ENCODE measurements at regions not wholly inside any gene's neighbourhood (a gene's known extent, or its start where the extent isn't known, plus 50 kb on each side); places are given as distances from the start of the nearest gene placed in this dataset.

DNA sequence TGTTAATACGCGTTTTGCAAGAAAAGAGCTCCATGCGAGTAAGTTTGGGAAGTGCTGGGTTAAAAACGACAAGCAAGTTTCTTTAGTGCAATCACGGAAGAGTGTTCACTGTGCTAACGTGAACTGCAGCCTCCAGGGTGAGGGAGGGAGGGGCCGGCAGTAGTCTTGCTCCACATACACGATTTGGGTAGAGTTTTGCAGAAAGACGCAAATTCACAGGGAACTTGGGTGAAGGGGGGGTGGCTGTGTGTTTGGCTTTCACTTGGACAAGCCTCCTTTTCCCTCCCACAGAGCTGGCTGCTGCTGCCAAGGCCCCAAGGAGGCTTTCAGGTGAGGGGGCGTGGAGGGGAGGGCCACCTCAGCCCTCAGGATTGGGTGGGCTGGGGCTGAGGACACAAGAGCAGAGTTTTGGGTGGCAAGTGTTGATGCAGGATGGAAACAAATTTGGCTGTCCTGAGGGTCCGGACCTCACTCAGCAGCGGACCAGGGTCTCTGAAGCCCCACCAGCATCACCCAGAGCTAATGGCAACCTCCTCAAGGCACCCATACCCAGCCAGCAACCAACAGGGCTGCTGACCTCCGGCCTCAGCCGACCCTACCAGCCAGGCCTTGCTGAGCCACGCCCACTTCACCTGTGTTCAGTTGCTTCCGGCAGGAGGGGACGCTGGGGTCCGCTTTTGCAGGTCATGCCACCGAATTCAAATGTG lies 204.5 kb downstream of the ERMARD start:
- no peaks in the 10 kb centered on the region for H3K36me3 Mint-ChIP-seq
- no peak for TF ChIP-seq IRF2 (CRISPR knock-in tag; IDR thresholded peaks at IDR 0.05; ENCODE audit: borderline replicate concordance, low read depth)
- no peak for TF ChIP-seq ZNF512 (CRISPR knock-in tag; IDR thresholded peaks at IDR 0.05; ENCODE audit: borderline replicate concordance)
- no peak for TF ChIP-seq MLX (CRISPR knock-in tag; IDR thresholded peaks at IDR 0.05)
- no peaks in the 10 kb centered on the region for H3K27me3 Mint-ChIP-seq (ENCODE audit: low read depth)
- ChIA-PET POLR2A (no interaction called here), CTCF (interaction anchor here (1.2 to 1.3 kb wide), 2 partner anchors 124 to 166 kb away, joined by 3 to 4 read pairs; no protein-coding TSS in a partner anchor)
- peaks cover 7% of the 10 kb centered on the region for H3K9me3 Mint-ChIP-seq
- DNase-seq (ENCODE audit: low spot score) (no peak), ATAC-seq (no peak)
- no peak overlapping the region for H3K4me3 Mint-ChIP-seq
- peaks cover 10% of the 10 kb centered on the region for H3K4me1 Mint-ChIP-seq
- H3K27ac Mint-ChIP-seq, result no peak overlapping the region

DNA sequence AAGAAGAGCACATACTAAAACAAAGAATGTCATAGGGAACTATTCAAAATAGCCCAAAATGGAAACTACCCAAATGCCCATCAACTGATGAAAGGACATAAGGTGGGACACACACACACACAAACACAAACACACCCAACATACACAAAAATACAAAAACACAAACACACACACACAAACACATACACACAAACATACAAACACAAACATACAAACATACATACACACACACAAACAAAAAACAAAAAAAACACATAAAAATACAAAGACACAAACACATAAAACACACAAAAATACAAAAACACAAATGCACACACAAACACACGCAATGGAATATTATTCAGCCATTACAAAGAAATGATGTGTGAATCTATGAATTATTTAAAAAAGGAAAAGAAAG lies 203.6 kb downstream of the ERMARD start:
- ChIA-PET CTCF (interaction anchor here (1.2 to 1.3 kb wide), 2 partner anchors 123 to 165 kb away, joined by 3 to 4 read pairs; no protein-coding TSS in a partner anchor), POLR2A (no interaction called here)
- no peak for DNase-seq (ENCODE audit: low spot score)
- H3K27me3 Mint-ChIP-seq (ENCODE audit: low read depth), result no peaks in the 10 kb centered on the region
- peaks cover 7% of the 10 kb centered on the region for H3K9me3 Mint-ChIP-seq
- H3K36me3 Mint-ChIP-seq, result no peaks in the 10 kb centered on the region
- H3K4me3 Mint-ChIP-seq, result no peak overlapping the region
- ATAC-seq, result no peak
- peaks cover 10% of the 10 kb centered on the region for H3K4me1 Mint-ChIP-seq
- H3K27ac Mint-ChIP-seq, result no peak overlapping the region
- no peak for TF ChIP-seq GABPB1 (CRISPR knock-in tag; IDR thresholded peaks at IDR 0.05)
- no peak for TF ChIP-seq ELF4 (CRISPR knock-in tag; IDR thresholded peaks at IDR 0.05; ENCODE audit: low read depth)
- no peak for TF ChIP-seq ETV6 (CRISPR knock-in tag; IDR thresholded peaks at IDR 0.05)
- no peak for TF ChIP-seq NFE2L1 (CRISPR knock-in tag; IDR thresholded peaks at IDR 0.05)
- TF ChIP-seq, protein P1, sequence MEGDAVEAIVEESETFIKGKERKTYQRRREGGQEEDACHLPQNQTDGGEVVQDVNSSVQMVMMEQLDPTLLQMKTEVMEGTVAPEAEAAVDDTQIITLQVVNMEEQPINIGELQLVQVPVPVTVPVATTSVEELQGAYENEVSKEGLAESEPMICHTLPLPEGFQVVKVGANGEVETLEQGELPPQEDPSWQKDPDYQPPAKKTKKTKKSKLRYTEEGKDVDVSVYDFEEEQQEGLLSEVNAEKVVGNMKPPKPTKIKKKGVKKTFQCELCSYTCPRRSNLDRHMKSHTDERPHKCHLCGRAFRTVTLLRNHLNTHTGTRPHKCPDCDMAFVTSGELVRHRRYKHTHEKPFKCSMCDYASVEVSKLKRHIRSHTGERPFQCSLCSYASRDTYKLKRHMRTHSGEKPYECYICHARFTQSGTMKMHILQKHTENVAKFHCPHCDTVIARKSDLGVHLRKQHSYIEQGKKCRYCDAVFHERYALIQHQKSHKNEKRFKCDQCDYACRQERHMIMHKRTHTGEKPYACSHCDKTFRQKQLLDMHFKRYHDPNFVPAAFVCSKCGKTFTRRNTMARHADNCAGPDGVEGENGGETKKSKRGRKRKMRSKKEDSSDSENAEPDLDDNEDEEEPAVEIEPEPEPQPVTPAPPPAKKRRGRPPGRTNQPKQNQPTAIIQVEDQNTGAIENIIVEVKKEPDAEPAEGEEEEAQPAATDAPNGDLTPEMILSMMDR (IDR thresholded peaks at IDR 0.05), result no peak
- no peak for TF ChIP-seq ESRRA (CRISPR knock-in tag; IDR thresholded peaks at IDR 0.05; ENCODE audit: borderline replicate concordance)
- TF ChIP-seq SMAD4 (CRISPR knock-in tag; IDR thresholded peaks at IDR 0.05), result no peak
- TF ChIP-seq, protein P2, sequence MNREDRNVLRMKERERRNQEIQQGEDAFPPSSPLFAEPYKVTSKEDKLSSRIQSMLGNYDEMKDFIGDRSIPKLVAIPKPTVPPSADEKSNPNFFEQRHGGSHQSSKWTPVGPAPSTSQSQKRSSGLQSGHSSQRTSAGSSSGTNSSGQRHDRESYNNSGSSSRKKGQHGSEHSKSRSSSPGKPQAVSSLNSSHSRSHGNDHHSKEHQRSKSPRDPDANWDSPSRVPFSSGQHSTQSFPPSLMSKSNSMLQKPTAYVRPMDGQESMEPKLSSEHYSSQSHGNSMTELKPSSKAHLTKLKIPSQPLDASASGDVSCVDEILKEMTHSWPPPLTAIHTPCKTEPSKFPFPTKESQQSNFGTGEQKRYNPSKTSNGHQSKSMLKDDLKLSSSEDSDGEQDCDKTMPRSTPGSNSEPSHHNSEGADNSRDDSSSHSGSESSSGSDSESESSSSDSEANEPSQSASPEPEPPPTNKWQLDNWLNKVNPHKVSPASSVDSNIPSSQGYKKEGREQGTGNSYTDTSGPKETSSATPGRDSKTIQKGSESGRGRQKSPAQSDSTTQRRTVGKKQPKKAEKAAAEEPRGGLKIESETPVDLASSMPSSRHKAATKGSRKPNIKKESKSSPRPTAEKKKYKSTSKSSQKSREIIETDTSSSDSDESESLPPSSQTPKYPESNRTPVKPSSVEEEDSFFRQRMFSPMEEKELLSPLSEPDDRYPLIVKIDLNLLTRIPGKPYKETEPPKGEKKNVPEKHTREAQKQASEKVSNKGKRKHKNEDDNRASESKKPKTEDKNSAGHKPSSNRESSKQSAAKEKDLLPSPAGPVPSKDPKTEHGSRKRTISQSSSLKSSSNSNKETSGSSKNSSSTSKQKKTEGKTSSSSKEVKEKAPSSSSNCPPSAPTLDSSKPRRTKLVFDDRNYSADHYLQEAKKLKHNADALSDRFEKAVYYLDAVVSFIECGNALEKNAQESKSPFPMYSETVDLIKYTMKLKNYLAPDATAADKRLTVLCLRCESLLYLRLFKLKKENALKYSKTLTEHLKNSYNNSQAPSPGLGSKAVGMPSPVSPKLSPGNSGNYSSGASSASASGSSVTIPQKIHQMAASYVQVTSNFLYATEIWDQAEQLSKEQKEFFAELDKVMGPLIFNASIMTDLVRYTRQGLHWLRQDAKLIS (CRISPR knock-in tag; IDR thresholded peaks at IDR 0.05; ENCODE audit: borderline replicate concordance), result no peak
- no peak for TF ChIP-seq ZNF532 (CRISPR knock-in tag; IDR thresholded peaks at IDR 0.05; ENCODE audit: borderline replicate concordance)
- TF ChIP-seq ATF1 (CRISPR knock-in tag; IDR thresholded peaks at IDR 0.05), result no peak
- TF ChIP-seq ZNF232 (CRISPR knock-in tag; IDR thresholded peaks at IDR 0.05), result no peak
- no peak for TF ChIP-seq TEAD4 (CRISPR knock-in tag; IDR thresholded peaks at IDR 0.05)
- no peak for TF ChIP-seq FOXP1 (CRISPR knock-in tag; IDR thresholded peaks at IDR 0.05; ENCODE audit: borderline replicate concordance)
- no peak for TF ChIP-seq ZNF281 (CRISPR knock-in tag; IDR thresholded peaks at IDR 0.05)

All from WTC11 (cell line).